ENCODE measurements at regions not wholly inside any gene's neighbourhood (a gene's known extent, or its start where the extent isn't known, plus 50 kb on each side); places are given as distances from the start of the nearest gene placed in this dataset.

DNA sequence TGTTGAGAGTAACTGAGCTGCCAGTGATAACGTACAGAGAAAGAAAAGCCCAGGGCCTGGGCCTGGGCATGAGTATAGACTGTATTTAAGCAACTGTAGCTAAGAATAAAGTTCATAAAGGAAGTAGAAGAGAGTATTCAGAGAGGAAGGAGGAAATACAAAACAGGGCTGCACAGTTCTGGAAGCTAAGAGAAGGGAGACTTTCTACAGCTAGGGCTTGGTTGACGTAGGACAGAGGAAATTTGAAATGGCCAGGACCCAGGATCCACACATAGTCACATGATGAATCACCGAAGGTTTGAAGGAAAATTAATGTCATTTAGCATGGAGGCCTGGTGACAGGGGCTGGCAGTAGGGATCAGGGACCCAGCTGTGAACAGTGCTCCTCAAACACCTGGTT lies 66.7 kb downstream of the ARL4A start:
- Mint-ChIP-seq H3K4me1 (no peaks in the 10 kb centered on the region), H3K9me3 (ENCODE audit: insufficient read depth) (no peaks in the 10 kb centered on the region), H3K27ac (no peak overlapping the region), H3K27me3 (peaks cover 4% of the 10 kb centered on the region), H3K4me3 (no peak overlapping the region)
- Histone ChIP-seq H3K36me3 (replicated peaks in 1 of 2; ENCODE audit: control extremely low read depth in 1 of 2, control insufficient read depth in 1 of 2, extremely low read depth in 1 of 2, insufficient read depth in 2 of 2, low read length in 1 of 2) (no peaks in the 10 kb centered on the region), H3K27ac (ENCODE audit: low read length in 2 of 2) (no peak overlapping the region), H3K9me3 (ENCODE audit: control extremely low read depth in 1 of 3, control insufficient read depth in 2 of 3, insufficient read depth in 1 of 3, low read length in 2 of 3) (no peaks in the 10 kb centered on the region), H4K20me1 (ENCODE audit: control insufficient read depth, insufficient read depth, low read length, poor library complexity, severe bottlenecking) (no peaks in the 10 kb centered on the region), H3K4me1 (ENCODE audit: control insufficient read depth in 2 of 2, insufficient read depth in 2 of 2, low read length in 2 of 2) (no peaks in the 10 kb centered on the region), H3K4me3 (ENCODE audit: control extremely low read depth in 1 of 5, extremely low read depth in 1 of 5, insufficient read depth in 1 of 5, low read depth in 2 of 5, low read length in 4 of 5) (no peak overlapping the region), H3K9ac (ENCODE audit: low read length) (no peak overlapping the region), H3K79me2 (ENCODE audit: control insufficient read depth, insufficient read depth, low read length) (no peaks in the 10 kb centered on the region), H3K4me2 (replicated peaks; ENCODE audit: low read depth, low read length, poor library complexity, severe bottlenecking) (no peak overlapping the region), H3K27me3 (replicated peaks in 1 of 4; ENCODE audit: control extremely low read depth in 1 of 4, control insufficient read depth in 3 of 4, insufficient read depth in 4 of 4, low read length in 3 of 4) (no peaks in the 10 kb centered on the region), H2AFZ (ENCODE audit: insufficient read depth, low read depth, low read length, poor library complexity, severe bottlenecking) (no peak overlapping the region)
- no peak for DNase-seq
- ChIA-PET CTCF (interaction anchor here (0.6 kb wide), 1 partner anchor 14 kb away, joined by 3 read pairs; no protein-coding TSS in a partner anchor), POLR2A (no interaction called here)
- intact Hi-C loops (cut with micrococcal nuclease): no loop called here
- 91% methylated on average over 3 of the region's 3 CpGs for WGBS (ENCODE audit: insufficient coverage)
- ATAC-seq (ENCODE audit: low read depth): no peak
- TF ChIP-seq, protein P1, sequence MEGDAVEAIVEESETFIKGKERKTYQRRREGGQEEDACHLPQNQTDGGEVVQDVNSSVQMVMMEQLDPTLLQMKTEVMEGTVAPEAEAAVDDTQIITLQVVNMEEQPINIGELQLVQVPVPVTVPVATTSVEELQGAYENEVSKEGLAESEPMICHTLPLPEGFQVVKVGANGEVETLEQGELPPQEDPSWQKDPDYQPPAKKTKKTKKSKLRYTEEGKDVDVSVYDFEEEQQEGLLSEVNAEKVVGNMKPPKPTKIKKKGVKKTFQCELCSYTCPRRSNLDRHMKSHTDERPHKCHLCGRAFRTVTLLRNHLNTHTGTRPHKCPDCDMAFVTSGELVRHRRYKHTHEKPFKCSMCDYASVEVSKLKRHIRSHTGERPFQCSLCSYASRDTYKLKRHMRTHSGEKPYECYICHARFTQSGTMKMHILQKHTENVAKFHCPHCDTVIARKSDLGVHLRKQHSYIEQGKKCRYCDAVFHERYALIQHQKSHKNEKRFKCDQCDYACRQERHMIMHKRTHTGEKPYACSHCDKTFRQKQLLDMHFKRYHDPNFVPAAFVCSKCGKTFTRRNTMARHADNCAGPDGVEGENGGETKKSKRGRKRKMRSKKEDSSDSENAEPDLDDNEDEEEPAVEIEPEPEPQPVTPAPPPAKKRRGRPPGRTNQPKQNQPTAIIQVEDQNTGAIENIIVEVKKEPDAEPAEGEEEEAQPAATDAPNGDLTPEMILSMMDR (IDR thresholded peaks at IDR 0.05): no peak
- no peak for TF ChIP-seq EZH2 (IDR thresholded peaks at IDR 0.05; ENCODE audit: borderline replicate concordance, insufficient read depth, low read depth, low read length, poor library complexity, severe bottlenecking)

DNA sequence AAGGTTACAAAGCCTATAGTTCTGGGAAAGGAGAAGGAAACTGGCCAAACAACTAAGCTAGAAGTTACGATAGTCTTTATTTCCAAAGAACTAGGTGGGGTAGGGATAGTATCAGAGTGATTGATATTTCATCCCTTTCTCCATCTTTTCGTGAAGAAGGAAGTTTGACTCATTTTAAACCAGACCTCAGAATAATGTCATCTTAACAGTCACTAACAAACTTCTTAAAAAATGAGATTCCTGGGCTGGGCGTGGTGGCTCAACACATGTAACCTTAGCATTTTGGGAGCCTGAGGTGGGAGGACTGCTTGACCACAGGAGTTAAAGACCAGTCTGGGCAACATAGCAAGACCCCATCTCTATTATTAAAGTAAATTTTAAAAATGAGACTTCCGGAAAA lies 69.4 kb downstream of the ARL4A start:
- CTCF ChIA-PET: interaction anchor here (1.1 kb wide), 1 partner anchor 70 kb away, joined by 3 read pairs; no protein-coding TSS in a partner anchor
- DNase-seq (no peak), ATAC-seq (ENCODE audit: low read depth) (no peak)
- no peaks in the 10 kb centered on the region for H3K36me3 ChIP-seq (replicated peaks in 1 of 2; ENCODE audit: control extremely low read depth in 1 of 2, control insufficient read depth in 1 of 2, extremely low read depth in 1 of 2, insufficient read depth in 2 of 2, low read length in 1 of 2)
- Mint-ChIP-seq H3K4me1 (no peaks in the 10 kb centered on the region), H3K4me3 (no peak overlapping the region), H3K27ac (no peak overlapping the region), H3K9me3 (ENCODE audit: insufficient read depth) (peaks cover 2% of the 10 kb centered on the region), H3K27me3 (peaks cover 2% of the 10 kb centered on the region)
- H3K27me3 ChIP-seq (replicated peaks in 1 of 4; ENCODE audit: control extremely low read depth in 1 of 4, control insufficient read depth in 3 of 4, insufficient read depth in 4 of 4, low read length in 3 of 4): no peaks in the 10 kb centered on the region
- peaks cover 0 to 4% (median 0%) of the 10 kb centered on the region in 3 donors for H3K9me3 ChIP-seq (ENCODE audit: control extremely low read depth in 1 of 3, control insufficient read depth in 2 of 3, insufficient read depth in 1 of 3, low read length in 2 of 3)
- no peak overlapping the region for H3K4me3 ChIP-seq (ENCODE audit: control extremely low read depth in 1 of 5, extremely low read depth in 1 of 5, insufficient read depth in 1 of 5, low read depth in 2 of 5, low read length in 4 of 5)
- H2AFZ ChIP-seq (ENCODE audit: insufficient read depth, low read depth, low read length, poor library complexity, severe bottlenecking): no peak overlapping the region
- no peaks in the 10 kb centered on the region for H3K79me2 ChIP-seq (ENCODE audit: control insufficient read depth, insufficient read depth, low read length)
- H4K20me1 ChIP-seq (ENCODE audit: control insufficient read depth, insufficient read depth, low read length, poor library complexity, severe bottlenecking): no peaks in the 10 kb centered on the region
- TF ChIP-seq, protein P1 (IDR thresholded peaks at IDR 0.05): no peak
- no peak for TF ChIP-seq EZH2 (IDR thresholded peaks at IDR 0.05; ENCODE audit: borderline replicate concordance, insufficient read depth, low read depth, low read length, poor library complexity, severe bottlenecking)
- intact Hi-C loops (cut with micrococcal nuclease): no loop called here
- H3K27ac ChIP-seq (ENCODE audit: low read length in 2 of 2): no peak overlapping the region
- no peak overlapping the region for H3K4me2 ChIP-seq (replicated peaks; ENCODE audit: low read depth, low read length, poor library complexity, severe bottlenecking)
- POLR2A ChIA-PET: no interaction called here
- no peak overlapping the region for H3K9ac ChIP-seq (ENCODE audit: low read length)
- no CpG with 5 or more reads among the region's 4 CpGs for WGBS (ENCODE audit: insufficient coverage)
- no peaks in the 10 kb centered on the region for H3K4me1 ChIP-seq (ENCODE audit: control insufficient read depth in 2 of 2, insufficient read depth in 2 of 2, low read length in 2 of 2)
